Immature natural killer cell (primary cell): ENCODE measurements at regions not wholly inside any gene's neighbourhood (a gene's known extent, or its start where the extent isn't known, plus 50 kb on each side); places are given as distances from the start of the nearest gene placed in this dataset.
"Not testable (repeated sequence)": the region's sequence is repeated elsewhere in the genome, so short reads cannot be mapped to it uniquely, and the experiment has no call there.

Source experiments
- DNase-seq, 3 donors: peaks; one replicate each; pipeline ENCODE4 v3.0.0; 2022; ENCODE audit warnings: mixed read lengths in 1 of 3
- H3K27ac Mint-ChIP-seq, 6 donors: one replicate each; pipeline ENCODE4 v1.8.0; 2020; ENCODE audit warnings: mixed read lengths in 6 of 6, mild to moderate bottlenecking in 5 of 6, inconsistent platforms in 4 of 6, moderate library complexity in 3 of 6
- H3K27me3 Mint-ChIP-seq, 3 donors: one replicate each; pipeline ENCODE4 v1.8.0; 2020 to 2021; ENCODE audit warnings: low read depth in 3 of 3, mild to moderate bottlenecking in 3 of 3, mixed read lengths in 3 of 3, moderate library complexity in 3 of 3, inconsistent platforms in 1 of 3
- H3K36me3 Mint-ChIP-seq, 3 donors: one replicate each; pipeline ENCODE4 v1.8.0; 2020; ENCODE audit warnings: mixed read lengths in 3 of 3, inconsistent platforms in 2 of 3, mild to moderate bottlenecking in 2 of 3
- H3K4me1 Mint-ChIP-seq, 2 donors: one replicate each; pipeline ENCODE4 v1.8.0; 2020; ENCODE audit warnings: inconsistent platforms in 2 of 2, mild to moderate bottlenecking in 2 of 2, mixed read lengths in 2 of 2, moderate library complexity in 1 of 2
- H3K4me3 Mint-ChIP-seq, 5 donors: one replicate each; pipeline ENCODE4 v1.8.0; 2020; ENCODE audit warnings: mild to moderate bottlenecking in 5 of 5, mixed read lengths in 5 of 5, inconsistent platforms in 3 of 5, moderate library complexity in 3 of 5
- H3K9me3 Mint-ChIP-seq, 6 donors: one replicate each; pipeline ENCODE4 v1.8.0; 2020; ENCODE audit warnings: mild to moderate bottlenecking in 6 of 6, mixed read lengths in 6 of 6, inconsistent platforms in 4 of 6, moderate library complexity in 3 of 6

GRCh38 chr6:144364208-144364720, 79.1 kb downstream of the UTRN start:
- H3K27me3 Mint-ChIP-seq, result peaks cover 0 to 3% (median 0%) of the 10 kb centered on the region in 3 donors
- no peaks in the 10 kb centered on the region for H3K9me3 Mint-ChIP-seq
- no peak for DNase-seq
- peak overlapping the region; percentile 69 to 87 (median 82) for H3K27ac Mint-ChIP-seq
- peak overlapping the region; percentile 31 to 62 (median 51) for H3K4me3 Mint-ChIP-seq
- peaks cover 94 to 96% of the 10 kb centered on the region in 2 donors for H3K4me1 Mint-ChIP-seq
- H3K36me3 Mint-ChIP-seq, result no peaks in the 10 kb centered on the region

- H3K4me3 Mint-ChIP-seq, result peak overlapping the region; percentile 22 to 56 (median 46)
- no peak for DNase-seq
- no peaks in the 10 kb centered on the region for H3K9me3 Mint-ChIP-seq
- H3K27ac Mint-ChIP-seq, result peak overlapping the region; percentile 69 to 87 (median 82)
- peaks cover 94 to 96% of the 10 kb centered on the region in 2 donors for H3K4me1 Mint-ChIP-seq
- peaks cover 0 to 3% (median 0%) of the 10 kb centered on the region in 3 donors for H3K27me3 Mint-ChIP-seq
- H3K36me3 Mint-ChIP-seq, result peaks cover 0 to 3% (median 0%) of the 10 kb centered on the region in 3 donors
These were observed 79.6 kb downstream of the UTRN start for GRCh38 chr6:144364782-144365181.

DNA sequence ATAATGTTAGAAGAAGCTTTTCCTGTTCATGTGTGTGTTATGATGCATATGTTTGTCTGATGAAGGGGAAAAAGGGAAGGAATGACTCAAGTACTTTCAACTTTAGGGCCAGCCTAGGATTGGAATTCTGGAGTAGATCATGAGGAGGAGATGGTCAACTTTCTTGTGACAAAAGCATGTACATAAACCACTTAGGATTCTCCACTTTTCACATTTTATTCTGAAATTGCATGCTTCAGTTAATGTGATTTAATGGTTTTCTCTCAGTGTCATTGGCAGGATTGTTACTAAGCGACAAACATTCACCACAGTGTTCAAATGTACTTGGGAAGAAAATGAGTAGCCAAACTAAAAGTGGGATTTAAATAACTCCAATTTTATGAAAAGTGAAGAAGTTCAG, 80.1 kb downstream of the UTRN start:
- Mint-ChIP-seq H3K27ac (peak overlapping the region; percentile 42 to 84 (median 72)), H3K27me3 (peaks cover 0 to 3% (median 0%) of the 10 kb centered on the region in 3 donors), H3K9me3 (no peaks in the 10 kb centered on the region), H3K4me3 (peak overlapping the region in 4 of 5 donors; percentile 9 to 56 (median 46)), H3K4me1 (peaks cover 94 to 96% of the 10 kb centered on the region in 2 donors), H3K36me3 (peaks cover 0 to 6% (median 0%) of the 10 kb centered on the region in 3 donors)
- DNase-seq, result no peak

- not testable (repeated sequence) for H3K27me3 Mint-ChIP-seq, H3K9me3 Mint-ChIP-seq, DNase-seq
- Mint-ChIP-seq H3K4me3 (peak overlapping the region in 1 of 5 donors; percentile 18), H3K36me3 (peaks cover 0 to 17% (median 0%) of the 10 kb centered on the region in 3 donors), H3K27ac (peak overlapping the region; percentile 28 to 72 (median 53)), H3K4me1 (peaks cover 91 to 93% of the 10 kb centered on the region in 2 donors)
These were observed 84.6 kb downstream of the UTRN start for GRCh38 chr6:144369696-144370095.

DNA sequence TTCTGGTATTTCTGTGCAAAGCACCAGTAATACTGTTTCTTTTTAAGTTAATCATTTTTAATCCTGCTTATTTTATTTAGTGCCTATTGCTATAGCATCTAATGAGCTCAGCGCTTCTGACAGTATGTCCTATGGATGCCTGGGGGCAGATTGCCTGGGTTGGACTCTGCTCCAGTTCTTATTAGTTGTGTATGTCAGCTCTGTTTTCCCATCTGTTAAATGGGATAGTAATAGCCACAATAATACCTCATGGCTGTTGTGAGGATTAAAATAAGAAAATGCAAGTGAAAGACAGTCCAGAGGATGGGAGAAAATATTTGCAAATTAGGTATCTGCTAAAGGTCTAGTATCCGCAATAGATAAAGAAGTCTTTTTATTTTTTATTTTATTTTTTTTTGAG, 87.0 kb downstream of the UTRN start:
- Mint-ChIP-seq H3K36me3 (peaks cover 0 to 17% (median 0%) of the 10 kb centered on the region in 3 donors), H3K9me3 (no peaks in the 10 kb centered on the region), H3K27ac (peak overlapping the region; percentile 32 to 87 (median 82)), H3K4me3 (peak overlapping the region in 1 of 5 donors; percentile 43), H3K27me3 (no peaks in the 10 kb centered on the region), H3K4me1 (peaks cover 79 to 83% of the 10 kb centered on the region in 2 donors)
- DNase-seq, result no peak

GRCh38 chr6:144372611-144373594, 87.8 kb downstream of the UTRN start:
- Mint-ChIP-seq H3K9me3 (no peaks in the 10 kb centered on the region), H3K36me3 (peaks cover 0 to 17% (median 0%) of the 10 kb centered on the region in 3 donors), H3K4me3 (peak overlapping the region in 1 of 5 donors; percentile 29), H3K27ac (peak overlapping the region; percentile 32 to 86 (median 74)), H3K27me3 (no peaks in the 10 kb centered on the region), H3K4me1 (peaks cover 81 to 87% of the 10 kb centered on the region in 2 donors)
- no peak for DNase-seq

DNA sequence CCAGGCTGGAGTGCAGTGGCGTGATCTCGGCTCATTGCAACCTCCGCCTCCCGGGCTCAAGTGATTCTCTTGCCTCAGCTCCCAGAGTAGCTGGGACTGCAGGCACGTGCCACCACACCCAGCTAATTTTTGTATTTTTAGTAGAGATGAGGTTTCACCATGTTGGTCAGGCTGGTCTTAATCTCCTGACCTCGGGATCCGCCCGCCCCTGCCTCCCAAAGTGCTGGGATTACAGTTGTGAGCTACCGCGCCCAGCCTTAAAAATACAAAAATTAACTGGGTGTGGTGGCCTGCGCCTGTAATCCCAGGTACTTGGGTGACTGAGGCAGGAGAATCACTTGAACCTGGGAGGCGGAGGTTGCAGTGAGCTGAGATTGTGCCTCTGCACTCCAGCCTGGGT, 89.4 kb downstream of the UTRN start:
- H3K27ac Mint-ChIP-seq, H3K4me3 Mint-ChIP-seq, DNase-seq, H3K27me3 Mint-ChIP-seq, H3K9me3 Mint-ChIP-seq: not testable (repeated sequence)
- Mint-ChIP-seq H3K36me3 (peaks cover 0 to 16% (median 5%) of the 10 kb centered on the region in 3 donors), H3K4me1 (peaks cover 82 to 87% of the 10 kb centered on the region in 2 donors)

DNA sequence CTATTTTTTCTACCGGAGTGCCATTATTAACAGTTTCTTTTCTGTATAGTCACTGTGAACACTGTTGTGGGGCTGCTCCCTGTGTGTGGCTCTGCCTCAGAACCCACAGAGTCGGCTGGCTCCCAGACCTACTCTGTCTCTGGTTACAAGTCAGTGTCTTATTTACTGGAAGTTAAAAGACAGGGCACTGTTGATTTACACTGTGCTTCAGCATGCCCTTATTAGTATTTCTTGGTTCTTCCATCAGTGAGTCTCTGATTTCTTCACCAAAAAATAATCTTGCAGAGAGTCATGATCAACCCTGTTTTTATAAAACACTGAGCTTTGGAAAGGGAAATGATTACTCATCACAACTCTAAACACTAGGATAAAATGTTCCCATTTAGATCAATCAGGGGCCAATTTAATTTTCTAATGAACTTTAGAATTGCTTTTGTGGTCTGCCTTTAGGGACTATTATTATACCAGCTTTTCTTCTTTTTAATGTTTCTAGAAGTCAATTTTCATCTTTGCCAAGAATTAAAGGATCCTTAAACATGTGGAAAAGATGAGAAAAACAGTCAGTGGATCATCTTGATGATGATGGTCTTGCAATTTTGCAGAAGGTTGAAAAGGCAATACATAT, 92.6 kb downstream of the UTRN start:
- H3K4me3 Mint-ChIP-seq, result peak overlapping the region; percentile 38 to 76 (median 56)
- H3K4me1 Mint-ChIP-seq, result peaks cover 85 to 87% of the 10 kb centered on the region in 2 donors
- H3K36me3 Mint-ChIP-seq, result peaks cover 6 to 15% (median 14%) of the 10 kb centered on the region in 3 donors
- peaks cover 0 to 2% (median 0%) of the 10 kb centered on the region in 6 donors for H3K9me3 Mint-ChIP-seq
- H3K27me3 Mint-ChIP-seq, result no peaks in the 10 kb centered on the region
- DNase-seq, result peak in 2 of 3 donors; percentile 14 to 16
- peak overlapping the region; percentile 31 to 77 (median 58) for H3K27ac Mint-ChIP-seq

- DNase-seq, result no peak
- peaks cover 0 to 2% (median 0%) of the 10 kb centered on the region in 6 donors for H3K9me3 Mint-ChIP-seq
- peaks cover 0 to under 1% (median 0%) of the 10 kb centered on the region in 3 donors for H3K27me3 Mint-ChIP-seq
- peak overlapping the region; percentile 29 to 62 (median 59) for H3K4me3 Mint-ChIP-seq
- H3K4me1 Mint-ChIP-seq, result peaks cover 83 to 87% of the 10 kb centered on the region in 2 donors
- peaks cover 6 to 14% (median 11%) of the 10 kb centered on the region in 3 donors for H3K36me3 Mint-ChIP-seq
- peak overlapping the region; percentile 12 to 90 (median 38) for H3K27ac Mint-ChIP-seq
These were observed 93.3 kb downstream of the UTRN start for GRCh38 chr6:144378437-144378836.

GRCh38 chr6:144379356-144379755, 94.2 kb downstream of the UTRN start:
- no peak for DNase-seq
- Mint-ChIP-seq H3K4me3 (peak overlapping the region in 3 of 5 donors; percentile 5 to 36 (median 23)), H3K9me3 (peaks cover 0 to 2% (median 0%) of the 10 kb centered on the region in 6 donors), H3K27ac (peak overlapping the region; percentile 10 to 89 (median 55)), H3K36me3 (peaks cover 6 to 16% (median 11%) of the 10 kb centered on the region in 3 donors), H3K27me3 (peaks cover 0 to 2% (median 0%) of the 10 kb centered on the region in 3 donors), H3K4me1 (peaks cover 82 to 87% of the 10 kb centered on the region in 2 donors)

DNA sequence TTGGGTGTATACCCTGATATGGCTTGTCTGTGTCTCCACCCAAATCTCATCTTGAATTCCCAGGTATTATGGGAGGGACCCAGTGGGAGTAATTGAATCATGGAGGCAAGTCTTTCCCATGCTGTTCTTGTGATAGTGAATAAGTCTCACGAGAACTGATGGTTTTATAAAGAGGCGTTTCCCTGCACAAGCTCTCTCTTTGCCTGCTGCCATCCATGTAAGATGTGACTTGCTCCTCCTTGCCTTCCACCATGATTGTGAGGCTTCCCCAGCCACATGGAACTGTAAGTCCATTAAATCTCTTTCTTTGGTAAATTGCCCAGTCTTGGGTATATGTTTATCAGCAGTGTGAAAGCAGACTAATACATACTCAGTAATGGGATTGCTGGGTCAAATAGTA, 96.4 kb downstream of the UTRN start:
- Mint-ChIP-seq H3K4me3 (peak overlapping the region in 2 of 5 donors; percentile 25 to 26), H3K27ac (peak overlapping the region; percentile 10 to 78 (median 46)), H3K4me1 (peaks cover 88 to 96% of the 10 kb centered on the region in 2 donors), H3K36me3 (peaks cover 6 to 18% (median 11%) of the 10 kb centered on the region in 3 donors)
- H3K27me3 Mint-ChIP-seq, H3K9me3 Mint-ChIP-seq, DNase-seq: not testable (repeated sequence)

DNA sequence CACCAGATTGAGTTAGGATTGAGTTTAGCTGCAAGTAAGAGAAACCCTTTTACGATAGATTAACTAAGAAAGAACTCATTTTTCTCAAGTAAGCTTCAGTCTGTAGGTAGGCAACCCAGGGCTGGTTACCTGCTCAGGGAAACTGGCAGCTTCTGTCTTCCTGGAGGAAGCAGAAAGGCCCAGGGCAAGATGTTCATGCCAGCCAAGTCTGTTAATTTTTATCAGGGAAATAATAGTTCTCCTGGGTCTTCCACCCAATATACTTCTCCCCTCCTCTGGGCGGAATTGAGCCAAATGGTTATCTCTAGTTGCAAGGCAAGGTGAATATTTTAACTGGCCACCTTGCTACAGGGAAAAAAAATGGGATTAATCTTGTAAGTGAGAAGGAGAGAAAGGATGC, 98.2 kb downstream of the UTRN start:
- Mint-ChIP-seq H3K4me3 (peak overlapping the region in 1 of 5 donors; percentile 14), H3K36me3 (peaks cover 10 to 18% (median 11%) of the 10 kb centered on the region in 3 donors), H3K9me3 (peaks cover 0 to 2% (median 0%) of the 10 kb centered on the region in 6 donors), H3K27ac (peak overlapping the region in 5 of 6 donors; percentile 12 to 85 (median 41)), H3K27me3 (peaks cover 0 to 3% (median 0%) of the 10 kb centered on the region in 3 donors), H3K4me1 (peaks cover 88 to 98% of the 10 kb centered on the region in 2 donors)
- no peak for DNase-seq

GRCh38 chr6:144384427-144384826, 99.3 kb downstream of the UTRN start:
- Mint-ChIP-seq H3K27me3 (peaks cover 0 to 3% (median 0%) of the 10 kb centered on the region in 3 donors), H3K9me3 (peaks cover 0 to 2% (median 0%) of the 10 kb centered on the region in 6 donors), H3K36me3 (peaks cover 14% of the 10 kb centered on the region in 3 donors), H3K27ac (peak overlapping the region; percentile 31 to 79 (median 64)), H3K4me1 (peaks cover 86 to 95% of the 10 kb centered on the region in 2 donors), H3K4me3 (peak overlapping the region in 3 of 5 donors; percentile 1 to 44 (median 24))
- no peak for DNase-seq
